H1 (cell line): ENCODE measurements at regions not wholly inside any gene's neighbourhood (a gene's known extent, or its start where the extent isn't known, plus 50 kb on each side); places are given as distances from the start of the nearest gene placed in this dataset.

ENCODE experiments used
- CTCF ChIA-PET: fragments of 300-600 bp; sonication (Branson Sonifier 250); formaldehyde crosslinking; loops from one replicate; lab custom pipeline; 2021; ENCODE audit not compliant: partially characterized antibody; lab: Charles Lee
- POLR2A ChIA-PET: fragments of 300-600 bp; sonication (Branson Sonifier 250); formaldehyde crosslinking; loops from one replicate; lab custom pipeline; 2021; ENCODE audit warnings: inconsistent platforms; ENCODE audit not compliant: partially characterized antibody; lab: Charles Lee
- DNase-seq, 2 experiments: peaks; one replicate each; pipeline versions ENCODE4 v3.0.0 to v3.0.0-alpha.2; 2010 to 2022; ENCODE audit warnings: low spot score in 2 of 2, low read depth in 1 of 2, mixed read lengths in 1 of 2
- FAIRE-seq: peaks from 2 replicates; lab custom pipeline; 2011; peaks lifted over from hg19 to GRCh38; lab: Jason Lieb, UNC
- H2AFZ ChIP-seq: 2 replicates; pipeline ENCODE4 v1.8.1; 2012; ENCODE audit warnings: low read length, inconsistent platforms
- H2AK5ac ChIP-seq: 2 replicates; pipeline ENCODE4 v1.6.1; 2013; ENCODE audit warnings: low read depth, low read length
- H2BK120ac ChIP-seq: replicated peaks from 2 replicates; pipeline ENCODE3; 2013; ENCODE audit warnings: low read depth, low read length, inconsistent platforms
- H2BK12ac ChIP-seq: 2 replicates; pipeline ENCODE4 v1.6.1; 2013; ENCODE audit warnings: low read depth, low read length
- H2BK15ac ChIP-seq: 2 replicates; pipeline ENCODE4 v1.6.1; 2013; ENCODE audit warnings: low read length
- H2BK20ac ChIP-seq: 2 replicates; pipeline ENCODE4 v1.6.1; 2013; ENCODE audit warnings: low read length
- H2BK5ac ChIP-seq: 2 replicates; pipeline ENCODE4 v1.6.1; 2013; ENCODE audit warnings: low read depth, low read length
- H3K14ac ChIP-seq: 2 replicates; pipeline ENCODE4 v1.6.1; 2013; ENCODE audit warnings: inconsistent platforms; ENCODE audit not compliant: insufficient read length
- H3K18ac ChIP-seq: 2 replicates; pipeline ENCODE4 v1.6.1; 2013; ENCODE audit warnings: low read length; ENCODE audit errors: extremely low read depth
- H3K23ac ChIP-seq: 2 replicates; pipeline ENCODE4 v1.6.1; 2013; ENCODE audit warnings: inconsistent platforms; ENCODE audit not compliant: insufficient read length
- H3K23me2 ChIP-seq: 2 replicates; pipeline ENCODE4 v1.6.1; 2013; ENCODE audit warnings: low read depth, low read length
- H3K27ac ChIP-seq: 2 replicates; pipeline ENCODE4 v1.6.1; 2011; ENCODE audit warnings: low read depth, low read length, inconsistent platforms
- H3K27me3 ChIP-seq, 4 experiments: replicated peaks in 1 of 4; 1 replicate in 1 of 4; 2 replicates in 3 of 4; pipeline versions ENCODE4 v1.6.1 to v1.8.1; 2011 to 2013; ENCODE audit warnings: low read length in 3 of 4, mild to moderate bottlenecking in 3 of 4, inconsistent platforms in 2 of 4, mixed read lengths in 2 of 4, moderate library complexity in 1 of 4; ENCODE audit not compliant: control insufficient read depth in 3 of 4, insufficient read depth in 3 of 4; ENCODE audit errors: extremely low read depth in 1 of 4
- H3K36me3 ChIP-seq, 4 experiments: 2 replicates each; pipeline versions ENCODE4 v1.6.1 to v1.8.1; 2011 to 2013; ENCODE audit warnings: mild to moderate bottlenecking in 4 of 4, low read length in 3 of 4, moderate library complexity in 2 of 4, control low read depth in 1 of 4, inconsistent platforms in 1 of 4; ENCODE audit not compliant: insufficient read depth in 4 of 4, control insufficient read depth in 2 of 4
- H3K4ac ChIP-seq: replicated peaks from 2 replicates; pipeline ENCODE3; 2013; ENCODE audit warnings: low read length, low read depth, mixed read lengths, inconsistent platforms; ENCODE audit not compliant: insufficient read length
- H3K4me1 ChIP-seq, 4 experiments: replicated peaks in 1 of 4; 1 replicate in 1 of 4; 2 replicates in 3 of 4; pipeline versions ENCODE4 v1.6.1 to v1.8.1; 2011 to 2013; ENCODE audit warnings: low read length in 3 of 4, inconsistent platforms in 2 of 4, mixed read lengths in 1 of 4; ENCODE audit not compliant: insufficient read depth in 4 of 4, control insufficient read depth in 3 of 4
- H3K4me2 ChIP-seq, 2 experiments: 2 replicates each; pipeline versions ENCODE4 v1.6.1 to v1.8.1; 2011 to 2013; ENCODE audit warnings: low read depth in 2 of 2, low read length in 2 of 2, control low read depth in 1 of 2, inconsistent platforms in 1 of 2, mild to moderate bottlenecking in 1 of 2; ENCODE audit not compliant: insufficient read depth in 1 of 2
- H3K4me3 ChIP-seq, 4 experiments: fragments of 200-600, 300-600 bp in 1 of 4; sonication (generic), shearing (Covaris generic), sonication (Bioruptor Twin) in 1 of 4; 2 replicates each; pipeline versions ENCODE4 v1.5.1 to v1.8.1; 2011 to 2016; ENCODE audit warnings: low read length in 4 of 4, low read depth in 3 of 4, control low read depth in 2 of 4, inconsistent platforms in 2 of 4, mild to moderate bottlenecking in 2 of 4, mixed read lengths in 1 of 4, moderate library complexity in 1 of 4; ENCODE audit not compliant: insufficient read depth in 2 of 4; ENCODE audit errors: extremely low read depth in 1 of 4
- H3K56ac ChIP-seq: replicated peaks from 2 replicates; pipeline ENCODE3; 2013; ENCODE audit warnings: low read depth, mild to moderate bottlenecking, mixed read lengths, low read length, inconsistent platforms; ENCODE audit not compliant: insufficient read length
- H3K79me1 ChIP-seq: 2 replicates; pipeline ENCODE4 v1.6.1; 2013; ENCODE audit warnings: low read depth, low read length, control low read depth
- H3K79me2 ChIP-seq, 2 experiments: 2 replicates each; pipeline versions ENCODE4 v1.6.1 to v1.8.1; 2012 to 2013; ENCODE audit warnings: low read length in 2 of 2, mild to moderate bottlenecking in 2 of 2, inconsistent platforms in 1 of 2; ENCODE audit not compliant: insufficient read depth in 2 of 2, control insufficient read depth in 1 of 2
- H3K9ac ChIP-seq, 4 experiments: replicated peaks in 1 of 4; 1 replicate in 1 of 4; 2 replicates in 3 of 4; pipeline versions ENCODE4 v1.6.1 to v1.8.1; 2011 to 2013; ENCODE audit warnings: low read depth in 3 of 4, low read length in 3 of 4, control low read depth in 2 of 4, mild to moderate bottlenecking in 2 of 4, moderate library complexity in 2 of 4, inconsistent platforms in 1 of 4; ENCODE audit errors: extremely low read depth in 1 of 4
- H3K9me3 ChIP-seq, 2 experiments: 2 replicates each; pipeline versions ENCODE4 v1.6.1 to v1.8.1; 2012 to 2013; ENCODE audit warnings: mild to moderate bottlenecking in 2 of 2, moderate library complexity in 2 of 2, control low read depth in 1 of 2, inconsistent platforms in 1 of 2, low read depth in 1 of 2, low read length in 1 of 2, mixed read lengths in 1 of 2; ENCODE audit not compliant: insufficient read depth in 2 of 2
- H4K20me1 ChIP-seq, 2 experiments: replicated peaks in 1 of 2; 2 replicates each; pipeline versions ENCODE3 to v1.8.1; 2011 to 2013; ENCODE audit warnings: inconsistent platforms in 2 of 2, low read length in 2 of 2, mild to moderate bottlenecking in 1 of 2; ENCODE audit not compliant: insufficient read depth in 2 of 2, control insufficient read depth in 1 of 2
- H4K5ac ChIP-seq: 2 replicates; pipeline ENCODE4 v1.6.1; 2013; ENCODE audit warnings: low read length, low read depth, mixed read lengths, inconsistent platforms; ENCODE audit not compliant: insufficient read length
- H4K8ac ChIP-seq: 2 replicates; pipeline ENCODE4 v1.8.0; 2013; ENCODE audit warnings: mild to moderate bottlenecking, moderate library complexity, low read length, inconsistent platforms; ENCODE audit not compliant: insufficient read depth; ENCODE audit errors: extremely low read depth
- H4K91ac ChIP-seq: replicated peaks from 2 replicates; pipeline ENCODE3; 2013; ENCODE audit warnings: low read length, mixed read lengths, inconsistent platforms; ENCODE audit not compliant: insufficient read length
- MAX ChIP-seq: IDR thresholded peaks from 2 replicates; pipeline ENCODE4 v1.6.1; 2012; ENCODE audit warnings: inconsistent platforms
- PHF8 ChIP-seq: fragments of 200-600 bp; sonication (generic); conservative IDR thresholded peaks from 2 replicates; pipeline ENCODE4 v1.7.1; 2012; ENCODE audit warnings: low read depth, mild to moderate bottlenecking, inconsistent platforms, low read length, moderate library complexity
- RAD21 ChIP-seq, 2 experiments: IDR thresholded peaks in 1 of 2; conservative IDR thresholded peaks in 1 of 2; 2 replicates each; pipeline ENCODE4 v1.6.1; 2011; ENCODE audit warnings: low read depth in 2 of 2, low read length in 2 of 2, improper control_type of control experiment in 1 of 2, inconsistent platforms in 1 of 2, mild to moderate bottlenecking in 1 of 2, moderate library complexity in 1 of 2
- SIN3A ChIP-seq, 2 experiments: IDR thresholded peaks in 1 of 2; conservative IDR thresholded peaks in 1 of 2; 2 replicates each; pipeline ENCODE4 v1.6.1; 2011 to 2012; ENCODE audit warnings: low read length in 2 of 2, improper control_type of control experiment in 1 of 2, low read depth in 1 of 2, mild to moderate bottlenecking in 1 of 2
- SUZ12 ChIP-seq: fragments of 200-600 bp; sonication (generic); IDR thresholded peaks from 2 replicates; pipeline ENCODE4 v1.6.1; 2012; ENCODE audit warnings: mild to moderate bottlenecking, inconsistent platforms, low read length, moderate library complexity, mixed read lengths
- TAF7 ChIP-seq: optimal IDR thresholded peaks from 2 replicates; pipeline ENCODE3; 2011; ENCODE audit warnings: low read depth, mild to moderate bottlenecking, inconsistent platforms, low read length, moderate library complexity, borderline replicate concordance
- ZNF274 ChIP-seq: IDR thresholded peaks from 2 replicates; pipeline ENCODE4 v1.7.0; 2012; ENCODE audit warnings: low read length, borderline replicate concordance; ENCODE audit errors: extremely low read depth
- WGBS, 2 experiments: shearing (Covaris generic) in 1 of 2; methylation state at CpG; one replicate each; pipeline versions ENCODE4 v1.1.6 to v1.1.7; 2013 to 2015; ENCODE audit warnings: low lambda C conversion rate in 2 of 2, mixed read lengths in 2 of 2, inconsistent platforms in 1 of 2, low coverage in 1 of 2, missing lambda C conversion rate in 1 of 2; ENCODE audit not compliant: insufficient replicate concordance in 2 of 2, insufficient coverage in 1 of 2, insufficient read length in 1 of 2; ENCODE audit errors: extremely low coverage in 1 of 2, missing lambda C conversion rate in 1 of 2; 5-methylcytosine and 5-hydroxymethylcytosine counted together

GRCh38 chr3:6108957-6109356 lies 752.0 kb upstream of the GRM7 start:
- Histone ChIP-seq H3K23ac (no peak overlapping the region), H4K5ac (no peak overlapping the region), H2AK5ac (no peak overlapping the region), H3K18ac (no peak overlapping the region), H3K36me3 (no peaks in the 10 kb centered on the region), H3K23me2 (no peaks in the 10 kb centered on the region; the same call in 1 of the 2 replicates), H3K9me3 (no peaks in the 10 kb centered on the region), H4K8ac (no peak overlapping the region), H4K20me1 (no peaks in the 10 kb centered on the region), H3K9ac (no peak overlapping the region), H3K14ac (no peak overlapping the region), H2BK20ac (no peak overlapping the region), H3K4me3 (no peak overlapping the region), H3K79me2 (no peaks in the 10 kb centered on the region), H2BK120ac (no peak overlapping the region), H3K27ac (no peak overlapping the region), H2BK15ac (no peak overlapping the region), H3K4me2 (no peak overlapping the region), H3K4me1 (peaks cover 0 to 4% (median 0%) of the 10 kb centered on the region in 4 experiments; a peak in 1 of 7 replicates), H4K91ac (no peak overlapping the region), H3K27me3 (no peaks in the 10 kb centered on the region), H3K79me1 (no peaks in the 10 kb centered on the region), H2BK12ac (no peak overlapping the region), H3K56ac (no peak overlapping the region), H3K4ac (no peak overlapping the region), H2BK5ac (no peak overlapping the region), H2AFZ (no peak overlapping the region)
- no peak for DNase-seq
- FAIRE-seq: no peak
- ChIA-PET CTCF (no interaction called here), POLR2A (no interaction called here)
- TF ChIP-seq TAF7 (no peak), PHF8 (no peak), RAD21 (IDR thresholded peaks at IDR 0.05 in 1 of 2, conservative IDR thresholded peaks at IDR 0.05 in 1 of 2; ENCODE audit: low read depth in 2 of 2, low read length in 2 of 2) (no peak), SUZ12 (no peak), ZNF274 (no peak), MAX (no peak), SIN3A (conservative IDR thresholded peaks at IDR 0.05 in 1 of 2, IDR thresholded peaks at IDR 0.05 in 1 of 2; ENCODE audit: low read depth in 1 of 2, low read length in 2 of 2) (no peak)
- WGBS, 2 experiments: 91% methylated on average over 7 of the region's 7 CpGs; no CpG with 5 or more reads in 1 of the 2 experiments
